ENCODE measurements at regions not wholly inside any gene's neighbourhood (a gene's known extent, or its start where the extent isn't known, plus 50 kb on each side); places are given as distances from the start of the nearest gene placed in this dataset.
"Not testable (repeated sequence)": the region's sequence is repeated elsewhere in the genome, so short reads cannot be mapped to it uniquely, and the experiment has no call there.

- H3K27ac ChIP-seq (ENCODE audit: low read depth, low read length), result no peak overlapping the region
- H3K36me3 Mint-ChIP-seq, result no peaks in the 10 kb centered on the region
- peaks cover 0 to 11% (median 8%) of the 10 kb centered on the region in 5 donors for H3K9me3 Mint-ChIP-seq
- H3K27me3 ChIP-seq (ENCODE audit: insufficient read depth, low read length, poor library complexity, severe bottlenecking), result no peaks in the 10 kb centered on the region
- no peak for DNase-seq
- ChIA-PET POLR2A (no interaction called here), CTCF (no interaction called here)
- no peaks in the 10 kb centered on the region for H3K4me1 ChIP-seq (ENCODE audit: insufficient read depth, low read length)
- H3K4me3 Mint-ChIP-seq, result no peak overlapping the region
- H3K36me3 ChIP-seq (ENCODE audit: insufficient read depth, low read length), result no peaks in the 10 kb centered on the region
- no peaks in the 10 kb centered on the region for H3K4me1 Mint-ChIP-seq
- no peak overlapping the region for H3K4me3 ChIP-seq (ENCODE audit: low read length)
- H3K27me3 Mint-ChIP-seq, result no peaks in the 10 kb centered on the region
- no peaks in the 10 kb centered on the region for H3K9me3 ChIP-seq (ENCODE audit: low read length)
- H3K27ac Mint-ChIP-seq, result no peak overlapping the region
Observed at GRCh38 chr6:78639111-78640110, 227.9 kb upstream of the IRAK1BP1 start.

- CTCF ChIA-PET; H3K4me1 Mint-ChIP-seq; H3K27ac Mint-ChIP-seq; DNase-seq; H3K36me3 Mint-ChIP-seq; POLR2A ChIA-PET; H3K27me3 Mint-ChIP-seq; H3K27me3 ChIP-seq (ENCODE audit: insufficient read depth, low read length, poor library complexity, severe bottlenecking); H3K27ac ChIP-seq (ENCODE audit: low read depth, low read length); H3K4me3 ChIP-seq (ENCODE audit: low read length); H3K4me1 ChIP-seq (ENCODE audit: insufficient read depth, low read length); H3K36me3 ChIP-seq (ENCODE audit: insufficient read depth, low read length); H3K9me3 ChIP-seq (ENCODE audit: low read length); H3K4me3 Mint-ChIP-seq: not testable (repeated sequence)
- H3K9me3 Mint-ChIP-seq, result peaks cover 0 to 20% (median 8%) of the 10 kb centered on the region in 5 donors
Observed at GRCh38 chr6:78643976-78644375, 223.4 kb upstream of the IRAK1BP1 start.

GRCh38 chr6:78646542-78647415 is 220.6 kb upstream of the IRAK1BP1 start:
- H3K4me3 ChIP-seq (ENCODE audit: low read length); H3K27ac Mint-ChIP-seq; H3K4me3 Mint-ChIP-seq; CTCF ChIA-PET; H3K36me3 ChIP-seq (ENCODE audit: insufficient read depth, low read length); H3K36me3 Mint-ChIP-seq; DNase-seq; H3K4me1 ChIP-seq (ENCODE audit: insufficient read depth, low read length); H3K4me1 Mint-ChIP-seq; H3K27me3 ChIP-seq (ENCODE audit: insufficient read depth, low read length, poor library complexity, severe bottlenecking); H3K27me3 Mint-ChIP-seq; H3K9me3 ChIP-seq (ENCODE audit: low read length); POLR2A ChIA-PET; H3K27ac ChIP-seq (ENCODE audit: low read depth, low read length): not testable (repeated sequence)
- H3K9me3 Mint-ChIP-seq, result peaks cover 0 to 22% (median 5%) of the 10 kb centered on the region in 5 donors

- H3K27me3 ChIP-seq (ENCODE audit: insufficient read depth, low read length, poor library complexity, severe bottlenecking); POLR2A ChIA-PET; H3K4me3 ChIP-seq (ENCODE audit: low read length); H3K4me3 Mint-ChIP-seq; H3K27me3 Mint-ChIP-seq; H3K36me3 Mint-ChIP-seq; H3K36me3 ChIP-seq (ENCODE audit: insufficient read depth, low read length); DNase-seq; H3K27ac ChIP-seq (ENCODE audit: low read depth, low read length); CTCF ChIA-PET; H3K27ac Mint-ChIP-seq; H3K9me3 ChIP-seq (ENCODE audit: low read length); H3K4me1 Mint-ChIP-seq; H3K4me1 ChIP-seq (ENCODE audit: insufficient read depth, low read length); H3K9me3 Mint-ChIP-seq: not testable (repeated sequence)
Observed at GRCh38 chr6:78665819-78666218, 201.5 kb upstream of the IRAK1BP1 start.

GRCh38 chr6:78666764-78667163 is 200.6 kb upstream of the IRAK1BP1 start:
- Mint-ChIP-seq H3K27ac (no peak overlapping the region), H3K27me3 (peaks cover 0 to 1% of the 10 kb centered on the region in 2 donors), H3K9me3 (peaks cover 0 to 3% (median 1%) of the 10 kb centered on the region in 5 donors), H3K4me1 (no peaks in the 10 kb centered on the region), H3K36me3 (no peaks in the 10 kb centered on the region), H3K4me3 (no peak overlapping the region)
- no peaks in the 10 kb centered on the region for H3K4me1 ChIP-seq (ENCODE audit: insufficient read depth, low read length)
- DNase-seq, result no peak
- no peak overlapping the region for H3K4me3 ChIP-seq (ENCODE audit: low read length)
- no peaks in the 10 kb centered on the region for H3K9me3 ChIP-seq (ENCODE audit: low read length)
- no peaks in the 10 kb centered on the region for H3K27me3 ChIP-seq (ENCODE audit: insufficient read depth, low read length, poor library complexity, severe bottlenecking)
- POLR2A ChIA-PET, result no interaction called here
- H3K27ac ChIP-seq (ENCODE audit: low read depth, low read length), result no peak overlapping the region
- no peaks in the 10 kb centered on the region for H3K36me3 ChIP-seq (ENCODE audit: insufficient read depth, low read length)
- CTCF ChIA-PET, result no interaction called here

- Histone ChIP-seq H3K27ac (ENCODE audit: low read depth, low read length) (no peak overlapping the region), H3K27me3 (ENCODE audit: insufficient read depth, low read length, poor library complexity, severe bottlenecking) (no peaks in the 10 kb centered on the region), H3K4me3 (ENCODE audit: low read length) (no peak overlapping the region), H3K9me3 (ENCODE audit: low read length) (no peaks in the 10 kb centered on the region), H3K4me1 (ENCODE audit: insufficient read depth, low read length) (no peaks in the 10 kb centered on the region), H3K36me3 (ENCODE audit: insufficient read depth, low read length) (no peaks in the 10 kb centered on the region)
- ChIA-PET POLR2A (no interaction called here), CTCF (no interaction called here)
- no peaks in the 10 kb centered on the region for H3K4me1 Mint-ChIP-seq
- DNase-seq, result no peak
- peaks cover 0 to 3% (median 1%) of the 10 kb centered on the region in 5 donors for H3K9me3 Mint-ChIP-seq
- H3K27me3 Mint-ChIP-seq, result peaks cover 0 to 1% of the 10 kb centered on the region in 2 donors
- no peak overlapping the region for H3K27ac Mint-ChIP-seq
- H3K4me3 Mint-ChIP-seq, result no peak overlapping the region
- no peaks in the 10 kb centered on the region for H3K36me3 Mint-ChIP-seq
Observed at GRCh38 chr6:78670156-78670555, 197.2 kb upstream of the IRAK1BP1 start.

GRCh38 chr6:78670802-78671201 is 196.5 kb upstream of the IRAK1BP1 start:
- ChIA-PET POLR2A (no interaction called here), CTCF (no interaction called here)
- peaks cover 0 to 6% (median 3%) of the 10 kb centered on the region in 5 donors for H3K9me3 Mint-ChIP-seq
- no peak for DNase-seq
- peaks cover 0 to 3% of the 10 kb centered on the region in 2 donors for H3K27me3 Mint-ChIP-seq
- no peak overlapping the region for H3K4me3 Mint-ChIP-seq
- H3K27ac ChIP-seq (ENCODE audit: low read depth, low read length), result no peak overlapping the region
- no peaks in the 10 kb centered on the region for H3K27me3 ChIP-seq (ENCODE audit: insufficient read depth, low read length, poor library complexity, severe bottlenecking)
- H3K36me3 ChIP-seq (ENCODE audit: insufficient read depth, low read length), result no peaks in the 10 kb centered on the region
- H3K4me1 ChIP-seq (ENCODE audit: insufficient read depth, low read length), result no peaks in the 10 kb centered on the region
- no peak overlapping the region for H3K27ac Mint-ChIP-seq
- H3K4me1 Mint-ChIP-seq, result no peaks in the 10 kb centered on the region
- H3K9me3 ChIP-seq (ENCODE audit: low read length), result no peaks in the 10 kb centered on the region
- H3K36me3 Mint-ChIP-seq, result no peaks in the 10 kb centered on the region
- H3K4me3 ChIP-seq (ENCODE audit: low read length), result no peak overlapping the region
